ENCODE measurements at regions not wholly inside any gene's neighbourhood (a gene's known extent, or its start where the extent isn't known, plus 50 kb on each side); places are given as distances from the start of the nearest gene placed in this dataset.
"Not testable (repeated sequence)": the region's sequence is repeated elsewhere in the genome, so short reads cannot be mapped to it uniquely, and the experiment has no call there.

GRCh38 chr22:38375784-38376183, 58.6 kb upstream of the CSNK1E start:
- DNase-seq, result not testable (repeated sequence)

GRCh38 chr22:38375005-38375404, 57.8 kb upstream of the CSNK1E start:
- peak; percentile 69 for DNase-seq

GRCh38 chr22:38374433-38374831, 57.2 kb upstream of the CSNK1E start:
- not testable (repeated sequence) for DNase-seq

- not testable (repeated sequence) for DNase-seq
Observed at GRCh38 chr22:38373783-38374432, 56.7 kb upstream of the CSNK1E start.

GRCh38 chr22:38372665-38373064, 55.4 kb upstream of the CSNK1E start:
- not testable (repeated sequence) for DNase-seq

- DNase-seq, result not testable (repeated sequence)
Observed at GRCh38 chr22:38370490-38370889, 53.3 kb upstream of the CSNK1E start.

GRCh38 chr22:38369132-38369531, 51.9 kb upstream of the CSNK1E start:
- DNase-seq, result not testable (repeated sequence)

All from hematopoietic multipotent progenitor cell treated with erythropoietin and hydrocortisone succinate and interleukin-3 and kit ligand, for 8 days (in vitro differentiated cells).